ENCODE measurements at regions not wholly inside any gene's neighbourhood (a gene's known extent, or its start where the extent isn't known, plus 50 kb on each side); places are given as distances from the start of the nearest gene placed in this dataset.

DNA sequence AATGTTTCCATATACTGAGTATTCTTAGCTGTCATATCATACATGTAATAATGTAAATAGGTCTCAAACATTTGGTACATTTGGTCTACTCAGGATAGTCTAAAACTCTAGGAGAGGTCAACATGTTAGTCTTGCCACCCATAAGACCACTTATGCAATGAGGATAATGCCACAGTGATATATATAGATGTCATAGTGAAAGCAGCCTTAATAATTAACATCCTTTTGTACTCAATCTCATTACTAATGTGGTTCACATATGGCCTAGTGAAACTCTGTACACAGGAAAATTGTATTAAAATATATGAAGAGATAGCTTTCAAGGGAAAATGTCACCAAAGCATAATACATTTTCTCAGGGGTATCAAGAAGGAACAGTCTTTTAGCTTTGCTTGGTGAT lies 577.9 kb downstream of the TFAP2B start:
- Histone ChIP-seq H3K27ac (ENCODE audit: low read length in 2 of 2) (no peak overlapping the region), H3K27me3 (replicated peaks in 1 of 4; ENCODE audit: control extremely low read depth in 1 of 4, control insufficient read depth in 3 of 4, insufficient read depth in 4 of 4, low read length in 3 of 4) (no peaks in the 10 kb centered on the region), H3K4me1 (ENCODE audit: control insufficient read depth in 2 of 2, insufficient read depth in 2 of 2, low read length in 2 of 2) (no peaks in the 10 kb centered on the region), H3K79me2 (ENCODE audit: control insufficient read depth, insufficient read depth, low read length) (no peaks in the 10 kb centered on the region), H2AFZ (ENCODE audit: insufficient read depth, low read depth, low read length, poor library complexity, severe bottlenecking) (no peak overlapping the region), H3K9ac (ENCODE audit: low read length) (no peak overlapping the region), H3K4me3 (ENCODE audit: control extremely low read depth in 1 of 5, extremely low read depth in 1 of 5, insufficient read depth in 1 of 5, low read depth in 2 of 5, low read length in 4 of 5) (no peak overlapping the region), H3K36me3 (replicated peaks in 1 of 2; ENCODE audit: control extremely low read depth in 1 of 2, control insufficient read depth in 1 of 2, extremely low read depth in 1 of 2, insufficient read depth in 2 of 2, low read length in 1 of 2) (no peaks in the 10 kb centered on the region), H4K20me1 (ENCODE audit: control insufficient read depth, insufficient read depth, low read length, poor library complexity, severe bottlenecking) (no peaks in the 10 kb centered on the region), H3K4me2 (replicated peaks; ENCODE audit: low read depth, low read length, poor library complexity, severe bottlenecking) (no peak overlapping the region), H3K9me3 (ENCODE audit: control extremely low read depth in 1 of 3, control insufficient read depth in 2 of 3, insufficient read depth in 1 of 3, low read length in 2 of 3) (peaks cover 0 to 6% (median 0%) of the 10 kb centered on the region in 3 donors)
- TF ChIP-seq, protein P1, sequence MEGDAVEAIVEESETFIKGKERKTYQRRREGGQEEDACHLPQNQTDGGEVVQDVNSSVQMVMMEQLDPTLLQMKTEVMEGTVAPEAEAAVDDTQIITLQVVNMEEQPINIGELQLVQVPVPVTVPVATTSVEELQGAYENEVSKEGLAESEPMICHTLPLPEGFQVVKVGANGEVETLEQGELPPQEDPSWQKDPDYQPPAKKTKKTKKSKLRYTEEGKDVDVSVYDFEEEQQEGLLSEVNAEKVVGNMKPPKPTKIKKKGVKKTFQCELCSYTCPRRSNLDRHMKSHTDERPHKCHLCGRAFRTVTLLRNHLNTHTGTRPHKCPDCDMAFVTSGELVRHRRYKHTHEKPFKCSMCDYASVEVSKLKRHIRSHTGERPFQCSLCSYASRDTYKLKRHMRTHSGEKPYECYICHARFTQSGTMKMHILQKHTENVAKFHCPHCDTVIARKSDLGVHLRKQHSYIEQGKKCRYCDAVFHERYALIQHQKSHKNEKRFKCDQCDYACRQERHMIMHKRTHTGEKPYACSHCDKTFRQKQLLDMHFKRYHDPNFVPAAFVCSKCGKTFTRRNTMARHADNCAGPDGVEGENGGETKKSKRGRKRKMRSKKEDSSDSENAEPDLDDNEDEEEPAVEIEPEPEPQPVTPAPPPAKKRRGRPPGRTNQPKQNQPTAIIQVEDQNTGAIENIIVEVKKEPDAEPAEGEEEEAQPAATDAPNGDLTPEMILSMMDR (IDR thresholded peaks at IDR 0.05), result no peak
- no peak for TF ChIP-seq EZH2 (IDR thresholded peaks at IDR 0.05; ENCODE audit: borderline replicate concordance, insufficient read depth, low read depth, low read length, poor library complexity, severe bottlenecking)
- CTCF ChIA-PET, result no interaction called here
- H3K9me3 Mint-ChIP-seq (ENCODE audit: insufficient read depth), result no peaks in the 10 kb centered on the region
- no peak overlapping the region for H3K27ac Mint-ChIP-seq
- intact Hi-C loops (cut with micrococcal nuclease), result no loop called here
- DNase-seq (no peak), ATAC-seq (ENCODE audit: low read depth) (no peak)
- H3K4me1 Mint-ChIP-seq, result no peaks in the 10 kb centered on the region
- H3K4me3 Mint-ChIP-seq, result no peak overlapping the region
- no peaks in the 10 kb centered on the region for H3K27me3 Mint-ChIP-seq
- POLR2A ChIA-PET, result no interaction called here

DNA sequence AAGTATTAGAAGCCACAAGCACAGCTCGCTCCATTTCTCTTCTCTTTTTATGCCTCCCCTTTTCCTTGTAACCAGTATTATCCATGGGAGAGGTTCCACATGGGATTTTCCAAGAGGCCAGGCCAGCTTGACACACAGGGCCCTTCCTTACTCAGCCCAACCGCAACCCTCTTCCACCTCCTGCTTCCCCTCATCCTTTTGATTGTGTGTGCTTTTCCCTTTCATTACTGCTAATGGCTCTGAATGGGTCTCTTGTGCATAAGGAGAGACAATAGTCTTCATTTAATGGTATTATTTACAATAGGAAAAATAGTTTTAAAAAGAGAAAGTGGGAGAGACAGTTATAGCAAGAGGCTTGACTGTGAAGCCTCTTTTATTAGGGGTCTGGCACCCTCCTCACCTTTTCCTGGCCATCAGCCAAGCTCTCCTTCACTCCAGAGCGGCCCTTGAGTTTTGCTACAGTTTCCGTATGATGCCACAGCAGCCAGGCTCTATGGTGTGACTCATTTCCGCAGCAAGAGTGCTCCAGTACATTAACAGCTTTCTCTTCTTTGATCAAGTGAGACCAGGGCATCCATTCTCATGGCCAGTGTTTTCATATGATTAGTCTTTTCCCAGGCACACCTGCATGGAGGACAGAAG lies 579.5 kb downstream of the TFAP2B start:
- H3K4me3 Mint-ChIP-seq, result no peak overlapping the region
- no peak overlapping the region for H3K27ac ChIP-seq (ENCODE audit: low read length in 2 of 2)
- no peaks in the 10 kb centered on the region for H3K9me3 Mint-ChIP-seq (ENCODE audit: insufficient read depth)
- no peak overlapping the region for H3K9ac ChIP-seq (ENCODE audit: low read length)
- H3K36me3 ChIP-seq (replicated peaks in 1 of 2; ENCODE audit: control extremely low read depth in 1 of 2, control insufficient read depth in 1 of 2, extremely low read depth in 1 of 2, insufficient read depth in 2 of 2, low read length in 1 of 2), result no peaks in the 10 kb centered on the region
- TF ChIP-seq, protein P1 (IDR thresholded peaks at IDR 0.05), result no peak
- no peak for TF ChIP-seq EZH2 (IDR thresholded peaks at IDR 0.05; ENCODE audit: borderline replicate concordance, insufficient read depth, low read depth, low read length, poor library complexity, severe bottlenecking)
- H2AFZ ChIP-seq (ENCODE audit: insufficient read depth, low read depth, low read length, poor library complexity, severe bottlenecking), result no peak overlapping the region
- no peaks in the 10 kb centered on the region for H3K4me1 ChIP-seq (ENCODE audit: control insufficient read depth in 2 of 2, insufficient read depth in 2 of 2, low read length in 2 of 2)
- intact Hi-C loops (cut with micrococcal nuclease), result no loop called here
- CTCF ChIA-PET, result no interaction called here
- H3K27me3 ChIP-seq (replicated peaks in 1 of 4; ENCODE audit: control extremely low read depth in 1 of 4, control insufficient read depth in 3 of 4, insufficient read depth in 4 of 4, low read length in 3 of 4), result no peaks in the 10 kb centered on the region
- no peaks in the 10 kb centered on the region for H3K4me1 Mint-ChIP-seq
- H4K20me1 ChIP-seq (ENCODE audit: control insufficient read depth, insufficient read depth, low read length, poor library complexity, severe bottlenecking), result no peaks in the 10 kb centered on the region
- DNase-seq (no peak), ATAC-seq (ENCODE audit: low read depth) (no peak)
- H3K79me2 ChIP-seq (ENCODE audit: control insufficient read depth, insufficient read depth, low read length), result no peaks in the 10 kb centered on the region
- WGBS (ENCODE audit: insufficient coverage), result 72% methylated on average over 4 of the region's 5 CpGs
- H3K4me3 ChIP-seq (ENCODE audit: control extremely low read depth in 1 of 5, extremely low read depth in 1 of 5, insufficient read depth in 1 of 5, low read depth in 2 of 5, low read length in 4 of 5), result no peak overlapping the region
- peaks cover 0 to 6% (median 0%) of the 10 kb centered on the region in 3 donors for H3K9me3 ChIP-seq (ENCODE audit: control extremely low read depth in 1 of 3, control insufficient read depth in 2 of 3, insufficient read depth in 1 of 3, low read length in 2 of 3)
- H3K27ac Mint-ChIP-seq, result no peak overlapping the region
- no peak overlapping the region for H3K4me2 ChIP-seq (replicated peaks; ENCODE audit: low read depth, low read length, poor library complexity, severe bottlenecking)
- POLR2A ChIA-PET, result no interaction called here
- H3K27me3 Mint-ChIP-seq, result no peaks in the 10 kb centered on the region

All from B cell (primary cell).